ENCODE measurements at regions not wholly inside any gene's neighbourhood (a gene's known extent, or its start where the extent isn't known, plus 50 kb on each side); places are given as distances from the start of the nearest gene placed in this dataset.
A peak's percentile ranks its signal among the peaks of the same experiment; 100 is the strongest.

- no peak for DNase-seq
These were observed 50.5 kb upstream of the LRRC1 start for GRCh38 chr6:53744321-53744720.

- DNase-seq, result no peak
These were observed 53.6 kb upstream of the LRRC1 start for GRCh38 chr6:53741034-53741823.

GRCh38 chr6:53737746-53738145 lies 57.1 kb upstream of the LRRC1 start:
- no peak for DNase-seq

- no peak for DNase-seq
These were observed 58.9 kb upstream of the LRRC1 start for GRCh38 chr6:53735896-53736295.

- DNase-seq, result peak; percentile 11
These were observed 60.1 kb upstream of the LRRC1 start for GRCh38 chr6:53734473-53735299.

- no peak for DNase-seq
These were observed 62.8 kb upstream of the LRRC1 start for GRCh38 chr6:53731866-53732636.

- no peak for DNase-seq
These were observed 64.0 kb upstream of the LRRC1 start for GRCh38 chr6:53730767-53731166.

- DNase-seq, result peak; percentile 30
These were observed 63.1 kb upstream of the KLHL31 start for GRCh38 chr6:53728570-53729194.

GRCh38 chr6:53727748-53728147 lies 62.2 kb upstream of the KLHL31 start:
- DNase-seq, result no peak

GRCh38 chr6:53725791-53726575 lies 60.4 kb upstream of the KLHL31 start:
- DNase-seq, result peak; percentile 60

- DNase-seq, result no peak
These were observed 58.9 kb upstream of the KLHL31 start for GRCh38 chr6:53724501-53724900.

- no peak for DNase-seq
These were observed 57.8 kb upstream of the KLHL31 start for GRCh38 chr6:53723331-53723730.

GRCh38 chr6:53721766-53722165 lies 56.2 kb upstream of the KLHL31 start:
- DNase-seq, result no peak

- DNase-seq, result no peak
These were observed 53.3 kb upstream of the KLHL31 start for GRCh38 chr6:53718597-53719460.

- no peak for DNase-seq
These were observed 52.0 kb upstream of the KLHL31 start for GRCh38 chr6:53717566-53717965.

- no peak for DNase-seq
These were observed 49.9 kb upstream of the KLHL31 start for GRCh38 chr6:53715434-53715833.

Measured in CD4-positive, alpha-beta T cell treated with Interferon gamma for 1 hour (primary cell).